ENCODE measurements at regions not wholly inside any gene's neighbourhood (a gene's known extent, or its start where the extent isn't known, plus 50 kb on each side); places are given as distances from the start of the nearest gene placed in this dataset.

GRCh38 chr5:89991592-89991991 is 418.0 kb downstream of the CETN3 start:
- no peak for TF ChIP-seq CTCF (IDR thresholded peaks at IDR 0.05; ENCODE audit: low read depth, low read length)
- DNase-seq (ENCODE audit: low read depth in 2 of 2), result no peak
- H3K4me3 ChIP-seq (replicated peaks in 1 of 2; ENCODE audit: low read depth in 2 of 2, low read length in 2 of 2), result no peak overlapping the region

GRCh38 chr5:89989776-89990175 is 419.8 kb downstream of the CETN3 start:
- H3K4me3 ChIP-seq (replicated peaks in 1 of 2; ENCODE audit: low read depth in 2 of 2, low read length in 2 of 2), result no peak overlapping the region
- peak; percentile 27 to 49 for DNase-seq (ENCODE audit: low read depth in 2 of 2)
- TF ChIP-seq CTCF (IDR thresholded peaks at IDR 0.05; ENCODE audit: low read depth, low read length), result no peak

- TF ChIP-seq CTCF (IDR thresholded peaks at IDR 0.05; ENCODE audit: low read depth, low read length), result no peak
- DNase-seq (ENCODE audit: low read depth in 2 of 2), result peak; percentile 84 to 86
- no peak overlapping the region for H3K4me3 ChIP-seq (replicated peaks in 1 of 2; ENCODE audit: low read depth in 2 of 2, low read length in 2 of 2)
Observed at GRCh38 chr5:89988998-89989655, 420.4 kb downstream of the CETN3 start.

- TF ChIP-seq CTCF (IDR thresholded peaks at IDR 0.05; ENCODE audit: low read depth, low read length), result no peak
- H3K4me3 ChIP-seq (replicated peaks in 1 of 2; ENCODE audit: low read depth in 2 of 2, low read length in 2 of 2), result no peak overlapping the region
- peak; percentile 42 to 54 for DNase-seq (ENCODE audit: low read depth in 2 of 2)
Observed at GRCh38 chr5:89988129-89988810, 421.3 kb downstream of the CETN3 start.

- TF ChIP-seq CTCF (IDR thresholded peaks at IDR 0.05; ENCODE audit: low read depth, low read length), result no peak
- H3K4me3 ChIP-seq (replicated peaks in 1 of 2; ENCODE audit: low read depth in 2 of 2, low read length in 2 of 2), result no peak overlapping the region
- no peak for DNase-seq (ENCODE audit: low read depth in 2 of 2)
Observed at GRCh38 chr5:89983216-89983615, 426.3 kb downstream of the CETN3 start.

- TF ChIP-seq CTCF (IDR thresholded peaks at IDR 0.05; ENCODE audit: low read depth, low read length), result no peak
Observed at GRCh38 chr5:89981878-89982773, 427.4 kb downstream of the CETN3 start.

More at GRCh38 chr5:89981878-89982773, 427.4 kb downstream of the CETN3 start:
- DNase-seq (ENCODE audit: low read depth in 2 of 2), result no peak
- H3K4me3 ChIP-seq (replicated peaks in 1 of 2; ENCODE audit: low read depth in 2 of 2, low read length in 2 of 2), result no peak overlapping the region

All from cardiac fibroblast (primary cell).